GM13976 (cell line): ENCODE measurements at regions not wholly inside any gene's neighbourhood (a gene's known extent, or its start where the extent isn't known, plus 50 kb on each side); places are given as distances from the start of the nearest gene placed in this dataset.

ENCODE experiments used
- DNase-seq: peaks from one replicate; pipeline ENCODE4 v3.0.0; 2012; ENCODE audit warnings: low spot score
- CTCF ChIP-seq: IDR thresholded peaks from 2 replicates; pipeline ENCODE4 v1.5.1; 2012; ENCODE audit warnings: borderline replicate concordance, mild to moderate bottlenecking; ENCODE audit not compliant: insufficient read depth; ENCODE audit errors: extremely low read depth, missing control alignments, control extremely low read depth
- in situ Hi-C: fragments of 300-500 bp; cut with MboI; formaldehyde crosslinking; loops from one replicate; pipeline ENCODE4 v1.12.0; 2022; ENCODE audit warnings: low sequenced_read_pairs, mixed read lengths, inconsistent platforms; ENCODE audit not compliant: unreplicated experiment

- no peak for TF ChIP-seq CTCF
- no peak for DNase-seq
- in situ Hi-C loops: no loop called here
Observed at GRCh38 chr4:186934244-186934643, 210.6 kb upstream of the FAT1 start.

DNA sequence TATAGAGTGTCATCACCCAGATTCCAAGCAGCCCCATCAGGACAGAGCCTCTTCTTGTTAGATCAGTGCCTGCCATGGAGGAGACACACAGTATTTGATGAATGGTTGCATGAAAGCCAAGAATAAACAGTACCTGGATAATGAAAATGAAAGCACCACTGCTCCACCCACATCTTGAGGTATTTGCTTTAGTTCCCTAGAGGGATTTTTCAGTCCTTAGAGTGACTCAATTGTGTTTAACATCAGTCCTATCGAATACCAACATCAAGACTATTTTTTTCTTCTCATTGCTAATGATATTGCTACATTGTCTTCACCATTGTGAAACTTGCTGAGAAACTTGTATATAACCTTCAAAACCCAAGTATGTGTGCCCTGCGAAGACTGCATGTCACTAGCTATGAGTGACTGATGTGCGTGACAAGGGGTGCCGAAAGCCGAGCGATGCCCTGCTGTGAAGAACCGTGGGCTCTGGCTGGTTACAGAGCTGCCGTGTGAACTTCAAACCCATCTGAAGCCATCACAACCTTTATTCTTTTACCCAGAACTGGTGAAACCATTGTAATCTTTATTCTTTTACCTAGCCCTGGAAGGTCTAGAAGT lies 211.3 kb upstream of the FAT1 start:
- DNase-seq: no peak
- in situ Hi-C loops: no loop called here
- no peak for TF ChIP-seq CTCF

DNA sequence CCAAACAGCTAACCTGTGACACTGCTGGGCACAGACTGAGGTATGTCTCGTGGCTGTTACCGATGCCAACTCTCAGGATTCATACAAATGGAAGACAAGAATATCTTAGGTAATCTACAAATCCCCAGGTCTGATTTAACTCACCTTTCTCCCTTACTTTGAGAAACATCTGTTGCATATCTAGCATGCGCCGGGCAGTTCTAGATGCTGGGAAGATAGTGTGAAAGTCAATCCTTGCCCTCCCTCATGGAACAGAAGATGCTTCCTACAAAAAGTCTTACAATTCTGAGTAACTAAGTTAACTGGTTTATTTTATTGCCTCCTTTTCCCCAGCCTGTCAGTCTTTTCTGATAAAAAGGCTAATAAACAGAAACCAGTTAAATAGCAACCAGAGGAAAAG lies 212.2 kb upstream of the FAT1 start:
- in situ Hi-C loops: no loop called here
- DNase-seq: no peak
- TF ChIP-seq CTCF: no peak

DNA sequence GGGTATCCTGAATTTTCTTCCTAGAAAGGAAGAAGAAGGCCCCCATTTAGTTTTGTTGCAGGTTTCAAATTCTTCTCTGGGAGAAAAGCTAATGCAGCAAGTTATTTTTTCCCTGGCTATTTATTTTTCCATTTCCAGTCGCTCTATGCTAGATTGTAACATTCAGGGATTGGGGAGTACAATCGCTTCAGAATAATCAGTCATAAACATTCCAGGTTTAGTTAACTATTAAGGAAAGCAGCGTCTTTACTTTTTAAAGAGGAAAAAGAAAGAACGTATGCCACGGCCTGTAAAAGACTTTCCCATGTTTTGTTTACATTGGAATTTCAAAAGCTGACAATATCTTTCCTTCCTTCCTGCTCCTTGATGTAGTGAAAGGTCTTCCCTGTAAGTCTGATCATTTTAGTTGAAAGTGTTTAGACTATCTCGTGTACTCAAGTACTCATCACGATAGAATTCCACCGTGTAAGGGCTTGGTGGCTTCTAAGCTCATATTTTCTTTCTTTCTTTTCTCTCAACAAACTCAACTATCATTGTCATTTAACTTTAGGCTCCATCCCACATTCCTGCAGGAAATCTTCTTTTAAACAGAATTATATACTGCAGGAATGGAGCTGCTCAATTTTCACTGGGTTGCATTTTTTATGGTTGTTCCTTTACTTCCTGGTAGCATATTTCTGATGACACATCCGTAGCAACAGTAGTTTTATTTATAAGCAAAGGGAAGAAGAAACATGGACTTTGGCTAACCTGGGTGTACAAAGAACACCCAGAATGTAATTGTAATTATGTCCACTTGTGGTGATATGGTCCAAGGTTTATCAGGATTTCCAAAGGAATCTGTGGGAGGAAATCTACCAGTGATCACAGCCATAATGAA lies 213.1 kb upstream of the FAT1 start:
- DNase-seq: no peak
- no peak for TF ChIP-seq CTCF
- in situ Hi-C loops: no loop called here

DNA sequence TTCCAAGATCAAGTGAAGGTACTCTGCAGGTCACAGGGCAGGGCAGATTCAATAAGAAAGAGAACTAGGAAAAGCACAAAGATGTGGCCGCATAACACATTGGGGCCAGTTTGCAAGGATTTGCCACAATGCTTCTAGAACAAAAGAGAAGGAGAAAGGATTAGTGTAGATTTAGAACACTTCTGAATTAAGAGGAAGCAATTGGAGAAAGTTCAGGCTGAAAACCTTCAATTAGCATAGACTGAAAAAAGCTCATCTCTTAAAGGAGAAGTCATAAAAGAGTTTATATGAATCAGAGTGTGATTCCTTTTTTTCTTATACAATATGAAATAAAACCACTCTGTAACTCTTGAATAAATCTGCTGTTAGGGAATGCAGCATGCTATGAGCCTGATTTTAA lies 215.6 kb upstream of the FAT1 start:
- in situ Hi-C loops: no loop called here
- TF ChIP-seq CTCF: no peak
- DNase-seq: no peak

DNA sequence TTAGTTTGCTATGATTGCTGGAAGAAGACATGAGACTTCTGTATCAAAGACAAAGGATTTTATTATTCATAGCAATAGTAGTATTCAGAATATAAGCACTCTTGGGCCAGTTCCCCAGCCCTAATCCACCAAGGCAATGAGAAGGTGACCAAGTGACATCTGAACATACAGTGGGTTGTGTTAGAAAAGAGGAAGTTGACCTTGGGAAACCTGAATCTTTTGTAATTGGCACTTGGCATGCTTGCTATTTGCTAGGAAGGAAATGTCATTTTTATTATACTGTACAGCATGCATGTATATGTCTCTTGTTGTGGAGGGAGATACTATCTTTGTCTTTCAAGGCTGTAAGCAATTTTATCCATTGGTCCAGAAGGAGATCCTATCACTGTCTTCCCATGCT lies 216.1 kb upstream of the FAT1 start:
- DNase-seq: no peak
- in situ Hi-C loops: no loop called here
- TF ChIP-seq CTCF: no peak
